ENCODE measurements at regions not wholly inside any gene's neighbourhood (a gene's known extent, or its start where the extent isn't known, plus 50 kb on each side); places are given as distances from the start of the nearest gene placed in this dataset.

- no peak for TF ChIP-seq POLR2A (IDR thresholded peaks at IDR 0.05; ENCODE audit: low read depth)
- TF ChIP-seq, protein P1, sequence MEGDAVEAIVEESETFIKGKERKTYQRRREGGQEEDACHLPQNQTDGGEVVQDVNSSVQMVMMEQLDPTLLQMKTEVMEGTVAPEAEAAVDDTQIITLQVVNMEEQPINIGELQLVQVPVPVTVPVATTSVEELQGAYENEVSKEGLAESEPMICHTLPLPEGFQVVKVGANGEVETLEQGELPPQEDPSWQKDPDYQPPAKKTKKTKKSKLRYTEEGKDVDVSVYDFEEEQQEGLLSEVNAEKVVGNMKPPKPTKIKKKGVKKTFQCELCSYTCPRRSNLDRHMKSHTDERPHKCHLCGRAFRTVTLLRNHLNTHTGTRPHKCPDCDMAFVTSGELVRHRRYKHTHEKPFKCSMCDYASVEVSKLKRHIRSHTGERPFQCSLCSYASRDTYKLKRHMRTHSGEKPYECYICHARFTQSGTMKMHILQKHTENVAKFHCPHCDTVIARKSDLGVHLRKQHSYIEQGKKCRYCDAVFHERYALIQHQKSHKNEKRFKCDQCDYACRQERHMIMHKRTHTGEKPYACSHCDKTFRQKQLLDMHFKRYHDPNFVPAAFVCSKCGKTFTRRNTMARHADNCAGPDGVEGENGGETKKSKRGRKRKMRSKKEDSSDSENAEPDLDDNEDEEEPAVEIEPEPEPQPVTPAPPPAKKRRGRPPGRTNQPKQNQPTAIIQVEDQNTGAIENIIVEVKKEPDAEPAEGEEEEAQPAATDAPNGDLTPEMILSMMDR (IDR thresholded peaks at IDR 0.05), result no peak
- TF ChIP-seq POLR2AphosphoS5 (IDR thresholded peaks at IDR 0.05), result no peak
- TF ChIP-seq EP300 (IDR thresholded peaks at IDR 0.05), result no peak
These were observed 165.4 kb upstream of the PLEKHG7 start for GRCh38 chr12:92537290-92537960.
